ENCODE measurements at regions not wholly inside any gene's neighbourhood (a gene's known extent, or its start where the extent isn't known, plus 50 kb on each side); places are given as distances from the start of the nearest gene placed in this dataset.

- no peak overlapping the region for H3K4me3 ChIP-seq (ENCODE audit: low read depth, low read length)
- in situ Hi-C loops (cut with HindIII; ENCODE audit: low sequenced_read_pairs) = no loop called here
- no peak for TF ChIP-seq CTCF (IDR thresholded peaks at IDR 0.05; ENCODE audit: low read depth, low read length, missing control alignments)
- no peak for DNase-seq (ENCODE audit: low read depth)
These were observed 110.6 kb downstream of the CD164 start for GRCh38 chr6:109271622-109272021.

GRCh38 chr6:109269953-109270517, 112.2 kb downstream of the CD164 start:
- in situ Hi-C loops (cut with HindIII; ENCODE audit: low sequenced_read_pairs) = no loop called here
- no peak overlapping the region for H3K4me3 ChIP-seq (ENCODE audit: low read depth, low read length)
- TF ChIP-seq CTCF (IDR thresholded peaks at IDR 0.05; ENCODE audit: low read depth, low read length, missing control alignments) = no peak
- no peak for DNase-seq (ENCODE audit: low read depth)

GRCh38 chr6:109269057-109269456, 113.2 kb downstream of the CD164 start:
- no peak for TF ChIP-seq CTCF (IDR thresholded peaks at IDR 0.05; ENCODE audit: low read depth, low read length, missing control alignments)
- no peak for DNase-seq (ENCODE audit: low read depth)
- H3K4me3 ChIP-seq (ENCODE audit: low read depth, low read length) = no peak overlapping the region
- in situ Hi-C loops (cut with HindIII; ENCODE audit: low sequenced_read_pairs) = no loop called here

- no peak for TF ChIP-seq CTCF (IDR thresholded peaks at IDR 0.05; ENCODE audit: low read depth, low read length, missing control alignments)
- H3K4me3 ChIP-seq (ENCODE audit: low read depth, low read length) = no peak overlapping the region
- in situ Hi-C loops (cut with HindIII; ENCODE audit: low sequenced_read_pairs) = no loop called here
- DNase-seq (ENCODE audit: low read depth) = no peak
These were observed 116.7 kb downstream of the CD164 start for GRCh38 chr6:109265530-109265929.

GRCh38 chr6:109263873-109264700, 118.2 kb downstream of the CD164 start:
- H3K4me3 ChIP-seq (ENCODE audit: low read depth, low read length) = no peak overlapping the region
- no peak for DNase-seq (ENCODE audit: low read depth)
- in situ Hi-C loops (cut with HindIII; ENCODE audit: low sequenced_read_pairs) = no loop called here
- TF ChIP-seq CTCF (IDR thresholded peaks at IDR 0.05; ENCODE audit: low read depth, low read length, missing control alignments) = no peak

- TF ChIP-seq CTCF (IDR thresholded peaks at IDR 0.05; ENCODE audit: low read depth, low read length, missing control alignments) = no peak
- in situ Hi-C loops (cut with HindIII; ENCODE audit: low sequenced_read_pairs) = no loop called here
- no peak overlapping the region for H3K4me3 ChIP-seq (ENCODE audit: low read depth, low read length)
These were observed 120.0 kb downstream of the CD164 start for GRCh38 chr6:109262261-109262660.

More at GRCh38 chr6:109262261-109262660, 120.0 kb downstream of the CD164 start:
- DNase-seq (ENCODE audit: low read depth) = no peak

All from astrocyte of the cerebellum (primary cell).